HCT116 (cell line): ENCODE measurements at regions not wholly inside any gene's neighbourhood (a gene's known extent, or its start where the extent isn't known, plus 50 kb on each side); places are given as distances from the start of the nearest gene placed in this dataset.

Experiments used
- ATAC-seq: fragments of 200-7000 bp; cut with Tn5 transposase; 2 replicates; pipeline ENCODE4 v1.9.1; 2020; ENCODE audit warnings: mild to moderate bottlenecking, moderate library complexity
- BruUV-seq: library from RNA; stranded (reverse); fragments of 400-500 nt; replicated peaks from 2 replicates; lab custom pipeline; 2021; lab: Mats Ljungman, UMichigan
- CTCF ChIA-PET: fragments of 300-600 bp; sonication (Branson Sonifier 250); formaldehyde crosslinking; loops from one replicate; lab custom pipeline; 2021; ENCODE audit warnings: antibody characterized with exemption; lab: Charles Lee
- POLR2A ChIA-PET: fragments of 300-600, 350-600 bp; sonication (Branson Sonifier 250); formaldehyde crosslinking; loops from one replicate; lab custom pipeline; 2021; ENCODE audit warnings: antibody characterized with exemption; lab: Charles Lee
- RAD21 ChIA-PET, 2 experiments: fragments of 300-600 bp; sonication (Branson Sonifier 250); formaldehyde crosslinking; loops; one replicate each; lab custom pipeline; 2023; ENCODE audit warnings: low total read pairs in 2 of 2; ENCODE audit not compliant: uncharacterized antibody in 2 of 2, unreplicated experiment in 2 of 2, low non-redundant PET in 1 of 2; lab: Charles Lee
- DNase-seq: peaks from one replicate; pipeline ENCODE4 v3.0.0-alpha.2; 2010; ENCODE audit warnings: low read depth, low spot score
- H2AFZ ChIP-seq: fragments of 200-600 bp; shearing (Covaris generic), sonication (generic); 2 replicates; pipeline ENCODE4 v1.6.1; 2017; ENCODE audit warnings: low read depth, mixed run types, mixed read lengths, antibody characterized with exemption, low read length; ENCODE audit not compliant: poor library complexity, severe bottlenecking
- H3K27ac ChIP-seq: 2 replicates; pipeline ENCODE4 v1.5.1; 2012; ENCODE audit warnings: low read depth, low read length
- H3K27me3 ChIP-seq: fragments of 200-600 bp; sonication (generic); 2 replicates; pipeline ENCODE4 v1.6.1; 2016; ENCODE audit warnings: mixed run types, low read length, mixed read lengths; ENCODE audit not compliant: insufficient read depth
- H3K36me3 ChIP-seq, 2 experiments: fragments of 200-500 bp in 1 of 2; fragments of 200-600 bp in 1 of 2; sonication (Bioruptor generic) in 1 of 2; sonication (generic) in 1 of 2; 2 replicates each; pipeline versions ENCODE4 v1.5.1 to v1.6.1; 2014 to 2016; ENCODE audit warnings: low read length in 2 of 2, inconsistent platforms in 1 of 2, mixed read lengths in 1 of 2, mixed run types in 1 of 2; ENCODE audit not compliant: insufficient read depth in 2 of 2, control insufficient read depth in 1 of 2
- H3K4me1 ChIP-seq, 2 experiments: fragments of 200-600 bp in 1 of 2; sonication (generic) in 1 of 2; 2 replicates each; pipeline versions ENCODE4 v1.5.1 to v1.6.1; 2012 to 2017; ENCODE audit warnings: low read length in 2 of 2, inconsistent platforms in 1 of 2, mild to moderate bottlenecking in 1 of 2, mixed read lengths in 1 of 2, mixed run types in 1 of 2, moderate library complexity in 1 of 2; ENCODE audit not compliant: insufficient read depth in 2 of 2, control insufficient read depth in 1 of 2
- H3K4me2 ChIP-seq: fragments of 200-600 bp; sonication (generic); 2 replicates; pipeline ENCODE4 v1.6.1; 2017; ENCODE audit warnings: mixed run types, low read length, mixed read lengths
- H3K4me3 ChIP-seq, 2 experiments: fragments of 200-600 bp in 1 of 2; sonication (generic) in 1 of 2; replicated peaks in 1 of 2; 2 replicates each; pipeline ENCODE4 v1.5.1; 2011 to 2016; ENCODE audit warnings: low read length in 2 of 2, control low read depth in 1 of 2, low read depth in 1 of 2, mild to moderate bottlenecking in 1 of 2, mixed read lengths in 1 of 2, mixed run types in 1 of 2
- H3K79me2 ChIP-seq: fragments of 200-600 bp; sonication (generic); 2 replicates; pipeline ENCODE4 v1.6.1; 2017; ENCODE audit warnings: mild to moderate bottlenecking, mixed run types, low read length, moderate library complexity, mixed read lengths; ENCODE audit not compliant: insufficient read depth
- H3K9ac ChIP-seq: fragments of 200-600 bp; sonication (generic); 2 replicates; pipeline ENCODE4 v1.6.1; 2016; ENCODE audit warnings: low read length, mixed read lengths
- H3K9me2 ChIP-seq: fragments of 200-600 bp; sonication (generic), shearing (Covaris generic); 2 replicates; pipeline ENCODE4 v1.6.1; 2017; ENCODE audit warnings: mixed run types, mild to moderate bottlenecking, moderate library complexity; ENCODE audit not compliant: insufficient read depth
- H3K9me3 ChIP-seq, 2 experiments: fragments of 200-500 bp in 1 of 2; fragments of 200-600 bp in 1 of 2; sonication (Bioruptor generic) in 1 of 2; sonication (generic) in 1 of 2; 2 replicates each; pipeline ENCODE4 v1.6.1; 2014 to 2017; ENCODE audit warnings: low read length in 2 of 2, mixed read lengths in 2 of 2, inconsistent platforms in 1 of 2, low read depth in 1 of 2, mild to moderate bottlenecking in 1 of 2, mixed run types in 1 of 2, moderate library complexity in 1 of 2; ENCODE audit not compliant: control insufficient read depth in 1 of 2, insufficient read depth in 1 of 2
- H4K20me1 ChIP-seq: fragments of 200-600 bp; sonication (generic), shearing (Covaris generic); 2 replicates; pipeline ENCODE4 v1.6.1; 2017; ENCODE audit warnings: mixed run types, mild to moderate bottlenecking, moderate library complexity; ENCODE audit not compliant: insufficient read depth
- ATF3 ChIP-seq: IDR thresholded peaks from 2 replicates; pipeline ENCODE4 v1.6.1; 2012
- CEBPB ChIP-seq: IDR thresholded peaks from 2 replicates; pipeline ENCODE4 v1.6.1; 2012; ENCODE audit warnings: low read depth
- CTCF ChIP-seq, 3 experiments: fragments of 200-600 bp in 1 of 3; sonication (generic) in 1 of 3; IDR thresholded peaks in 2 of 3; conservative IDR thresholded peaks in 1 of 3; 2 replicates each; pipeline ENCODE4 v1.5.1; 2012 to 2017; ENCODE audit warnings: low read depth in 2 of 3, low read length in 2 of 3, antibody characterized with exemption in 1 of 3, borderline replicate concordance in 1 of 3, control low read depth in 1 of 3, mild to moderate bottlenecking in 1 of 3, mixed read lengths in 1 of 3, mixed run types in 1 of 3, moderate library complexity in 1 of 3; ENCODE audit not compliant: insufficient read depth in 1 of 3
- ELF1 ChIP-seq: IDR thresholded peaks from 2 replicates; pipeline ENCODE4 v1.6.1; 2012; ENCODE audit warnings: low read depth, borderline replicate concordance
- EZH2 ChIP-seq: fragments of 200-600 bp; sonication (generic); IDR thresholded peaks from 2 replicates; pipeline ENCODE4 v1.6.1; 2017; ENCODE audit warnings: antibody characterized with exemption, mixed run types
- FOSL1 ChIP-seq: IDR thresholded peaks from 2 replicates; pipeline ENCODE4 v1.6.1; 2012; ENCODE audit warnings: low read depth
- JUND ChIP-seq: IDR thresholded peaks from 2 replicates; pipeline ENCODE4 v1.6.1; 2012
- MAX ChIP-seq: IDR thresholded peaks from 2 replicates; pipeline ENCODE4 v1.6.1; 2012
- POLR2A ChIP-seq: IDR thresholded peaks from 2 replicates; pipeline ENCODE4 v1.7.0; 2011; ENCODE audit warnings: borderline replicate concordance; ENCODE audit not compliant: insufficient read depth, insufficient read length; ENCODE audit errors: extremely low read depth
- POLR2AphosphoS5 ChIP-seq: IDR thresholded peaks from 2 replicates; pipeline ENCODE4 v1.6.1; 2011; ENCODE audit warnings: mild to moderate bottlenecking, low read depth, low read length, moderate library complexity
- RAD21 ChIP-seq: IDR thresholded peaks from 2 replicates; pipeline ENCODE4 v1.6.1; 2012; ENCODE audit warnings: low read depth, mild to moderate bottlenecking
- REST ChIP-seq: IDR thresholded peaks from 2 replicates; pipeline ENCODE4 v1.6.1; 2012; ENCODE audit warnings: low read depth
- SRF ChIP-seq: IDR thresholded peaks from 2 replicates; pipeline ENCODE4 v1.6.1; 2012; ENCODE audit warnings: low read depth
- TCF7L2 ChIP-seq: IDR thresholded peaks from 2 replicates; pipeline ENCODE4 v1.7.0; 2011; ENCODE audit warnings: borderline replicate concordance, inconsistent platforms; ENCODE audit not compliant: insufficient read depth, insufficient read length; ENCODE audit errors: extremely low read depth
- ZBTB33 ChIP-seq: IDR thresholded peaks from 2 replicates; pipeline ENCODE4 v1.6.1; 2011; ENCODE audit warnings: mild to moderate bottlenecking, low read length, moderate library complexity; ENCODE audit not compliant: insufficient replicate concordance; ENCODE audit errors: extremely low read depth
- intact Hi-C: fragments of 100-400 bp; cut with micrococcal nuclease; formaldehyde crosslinking; loops from 2 replicates; pipeline ENCODE4 v1.10.0; 2022

- Histone ChIP-seq H3K9me3 (no peaks in the 10 kb centered on the region), H3K36me3 (no peaks in the 10 kb centered on the region), H3K9me2 (no peaks in the 10 kb centered on the region), H3K27me3 (no peaks in the 10 kb centered on the region), H3K79me2 (no peaks in the 10 kb centered on the region), H3K27ac (no peak overlapping the region), H3K4me1 (no peaks in the 10 kb centered on the region), H3K4me2 (no peak overlapping the region), H3K4me3 (no peak overlapping the region), H2AFZ (no peak overlapping the region), H4K20me1 (no peaks in the 10 kb centered on the region), H3K9ac (no peak overlapping the region)
- intact Hi-C loops = no loop called here
- ChIA-PET RAD21 (no interaction called here), CTCF (no interaction called here), POLR2A (no interaction called here)
- BruUV-seq = no TSS peak
- no peak for ATAC-seq
- TF ChIP-seq SRF = no peak
- no peak for TF ChIP-seq TCF7L2
- no peak for TF ChIP-seq POLR2A
- TF ChIP-seq MAX = no peak
- no peak for TF ChIP-seq CEBPB
- TF ChIP-seq ELF1 = no peak
- no peak for TF ChIP-seq POLR2AphosphoS5
- no peak for TF ChIP-seq REST
- no peak for TF ChIP-seq ZBTB33
- TF ChIP-seq CTCF (IDR thresholded peaks at IDR 0.05 in 2 of 3, conservative IDR thresholded peaks at IDR 0.05 in 1 of 3; ENCODE audit: borderline replicate concordance in 1 of 3, insufficient read depth in 1 of 3, low read depth in 2 of 3, low read length in 2 of 3) = no peak
- no peak for TF ChIP-seq RAD21
- TF ChIP-seq ATF3 = no peak
- no peak for TF ChIP-seq JUND
- no peak for TF ChIP-seq FOSL1
- no peak for TF ChIP-seq EZH2
- DNase-seq = no peak
These were observed 51.7 kb upstream of the TJP1 start for GRCh38 chr15:29873947-29874411.
